Cardiac muscle cell (in vitro differentiated cells and primary cell): ENCODE measurements at regions not wholly inside any gene's neighbourhood (a gene's known extent, or its start where the extent isn't known, plus 50 kb on each side); places are given as distances from the start of the nearest gene placed in this dataset.
A peak's percentile ranks its signal among the peaks of the same experiment; 100 is the strongest.

Experiments
- DNase-seq, 2 donors: peaks; one replicate each; pipeline versions ENCODE4 v3.0.0 to v3.0.0-alpha.2; 2010 to 2017; ENCODE audit warnings: low read depth in 1 of 2, low spot score in 1 of 2
- H3K27ac ChIP-seq: fragments of 200-600 bp; sonication (generic); 2 replicates; pipeline ENCODE4 v1.5.1; 2016
- H3K27me3 ChIP-seq: fragments of 200-600 bp; sonication (generic); 2 replicates; pipeline ENCODE4 v1.6.0; 2016; ENCODE audit warnings: control low read depth
- H3K36me3 ChIP-seq: fragments of 200-600 bp; sonication (generic); 2 replicates; pipeline ENCODE4 v1.5.1; 2016; ENCODE audit warnings: control low read depth
- H3K4me1 ChIP-seq: fragments of 200-600 bp; sonication (generic); 2 replicates; pipeline ENCODE4 v1.8.1; 2017; ENCODE audit warnings: low read depth, mild to moderate bottlenecking, mixed run types
- H3K4me3 ChIP-seq: fragments of 200-600 bp; sonication (generic); 2 replicates; pipeline ENCODE4 v1.5.1; 2016; ENCODE audit warnings: mild to moderate bottlenecking
- H3K9me3 ChIP-seq: fragments of 200-600 bp; sonication (generic); 2 replicates; pipeline ENCODE4 v1.5.1; 2017; ENCODE audit warnings: low read depth, mild to moderate bottlenecking, control low read depth
- CTCF ChIP-seq: IDR thresholded peaks from 2 replicates; pipeline ENCODE4 v1.5.1; 2012; ENCODE audit warnings: low read depth, mild to moderate bottlenecking, low read length

- H3K9me3 ChIP-seq, result no peaks in the 10 kb centered on the region
- TF ChIP-seq CTCF, result no peak
- no peaks in the 10 kb centered on the region for H3K27me3 ChIP-seq
- no peak overlapping the region for H3K4me3 ChIP-seq
- DNase-seq, result no peak
- no peak overlapping the region for H3K27ac ChIP-seq
- H3K4me1 ChIP-seq, result peaks cover 3% of the 10 kb centered on the region
- no peaks in the 10 kb centered on the region for H3K36me3 ChIP-seq
Observed at GRCh38 chr6:43852350-43852864, 82.4 kb downstream of the VEGFA start.

- Histone ChIP-seq H3K36me3 (no peaks in the 10 kb centered on the region), H3K4me3 (no peak overlapping the region), H3K9me3 (no peaks in the 10 kb centered on the region), H3K27me3 (no peaks in the 10 kb centered on the region), H3K27ac (no peak overlapping the region), H3K4me1 (peaks cover 3% of the 10 kb centered on the region)
- peak in 1 of 2 donors; percentile 95 for DNase-seq
- TF ChIP-seq CTCF, result no peak
Observed at GRCh38 chr6:43851204-43851865, 81.3 kb downstream of the VEGFA start.

GRCh38 chr6:43850314-43851203 lies 80.5 kb downstream of the VEGFA start:
- Histone ChIP-seq H3K4me1 (no peaks in the 10 kb centered on the region), H3K36me3 (no peaks in the 10 kb centered on the region), H3K27ac (no peak overlapping the region), H3K4me3 (no peak overlapping the region), H3K9me3 (no peaks in the 10 kb centered on the region), H3K27me3 (no peaks in the 10 kb centered on the region)
- no peak for DNase-seq
- TF ChIP-seq CTCF, result no peak

GRCh38 chr6:43849844-43850243 lies 79.8 kb downstream of the VEGFA start:
- Histone ChIP-seq H3K9me3 (no peaks in the 10 kb centered on the region), H3K27me3 (no peaks in the 10 kb centered on the region), H3K4me3 (no peak overlapping the region), H3K4me1 (no peaks in the 10 kb centered on the region), H3K27ac (no peak overlapping the region), H3K36me3 (no peaks in the 10 kb centered on the region)
- DNase-seq, result no peak
- no peak for TF ChIP-seq CTCF

- no peak overlapping the region for H3K27ac ChIP-seq
- no peaks in the 10 kb centered on the region for H3K9me3 ChIP-seq
- H3K36me3 ChIP-seq, result no peaks in the 10 kb centered on the region
- H3K4me1 ChIP-seq, result no peaks in the 10 kb centered on the region
- no peak for DNase-seq
- H3K27me3 ChIP-seq, result no peaks in the 10 kb centered on the region
- no peak overlapping the region for H3K4me3 ChIP-seq
- TF ChIP-seq CTCF, result no peak
Observed at GRCh38 chr6:43848671-43849391, 78.8 kb downstream of the VEGFA start.
